ENCODE measurements at regions not wholly inside any gene's neighbourhood (a gene's known extent, or its start where the extent isn't known, plus 50 kb on each side); places are given as distances from the start of the nearest gene placed in this dataset.

GRCh38 chr9:107080130-107080529 lies 202.9 kb upstream of the RAD23B start:
- DNase-seq (ENCODE audit: low read depth) = no peak
- no peak overlapping the region for H3K4me3 ChIP-seq (ENCODE audit: low read depth, low read length)
- no peak for TF ChIP-seq CTCF (IDR thresholded peaks at IDR 0.05; ENCODE audit: control insufficient read depth, extremely low read depth, insufficient read depth)

- no peak for TF ChIP-seq CTCF (IDR thresholded peaks at IDR 0.05; ENCODE audit: control insufficient read depth, extremely low read depth, insufficient read depth)
- no peak for DNase-seq (ENCODE audit: low read depth)
- H3K4me3 ChIP-seq (ENCODE audit: low read depth, low read length) = no peak overlapping the region
Observed at GRCh38 chr9:107086460-107086859, 196.6 kb upstream of the RAD23B start.

DNA sequence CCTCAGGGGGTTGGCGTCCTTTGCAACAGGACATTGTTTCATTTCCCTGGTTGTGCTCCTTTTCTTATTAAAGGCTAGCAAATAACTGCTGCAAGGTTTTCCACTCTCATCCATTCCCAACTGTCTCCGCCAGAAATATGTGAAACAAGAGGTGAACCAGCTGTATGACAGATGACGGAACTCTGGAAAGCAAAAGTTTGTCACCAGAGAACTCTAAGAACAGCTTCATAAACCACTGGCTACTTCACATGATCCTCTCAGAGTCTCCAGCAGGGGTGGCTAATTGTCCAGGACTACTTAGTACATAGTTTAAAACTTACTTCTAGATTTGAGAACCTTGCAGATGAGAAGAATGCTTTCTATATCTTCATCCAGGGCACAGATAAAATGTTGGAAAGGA lies 195.9 kb upstream of the RAD23B start:
- no peak for DNase-seq (ENCODE audit: low read depth)
- H3K4me3 ChIP-seq (ENCODE audit: low read depth, low read length) = no peak overlapping the region
- no peak for TF ChIP-seq CTCF (IDR thresholded peaks at IDR 0.05; ENCODE audit: control insufficient read depth, extremely low read depth, insufficient read depth)

DNA sequence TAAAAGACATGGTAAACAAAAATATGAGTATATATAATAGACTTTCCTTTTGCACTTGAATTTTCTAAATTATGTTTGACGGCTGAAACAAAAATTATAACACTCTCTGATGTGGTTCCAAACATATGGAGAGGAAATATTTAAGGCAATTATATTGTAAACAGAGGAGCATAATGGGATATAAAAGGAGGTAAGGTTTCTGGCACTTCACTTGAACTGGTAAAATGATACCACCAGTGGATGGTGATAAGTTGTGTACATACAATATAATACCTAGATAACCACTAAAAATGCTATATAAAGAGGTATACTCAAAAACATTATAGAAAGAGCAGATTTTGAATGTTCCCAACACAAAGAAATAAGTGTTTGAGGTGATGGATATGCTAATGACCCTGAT lies 192.9 kb upstream of the RAD23B start:
- no peak for DNase-seq (ENCODE audit: low read depth)
- no peak for TF ChIP-seq CTCF (IDR thresholded peaks at IDR 0.05; ENCODE audit: control insufficient read depth, extremely low read depth, insufficient read depth)

GRCh38 chr9:107093365-107094060 lies 189.6 kb upstream of the RAD23B start:
- no peak for DNase-seq (ENCODE audit: low read depth)
- no peak overlapping the region for H3K4me3 ChIP-seq (ENCODE audit: low read depth, low read length)
- no peak for TF ChIP-seq CTCF (IDR thresholded peaks at IDR 0.05; ENCODE audit: control insufficient read depth, extremely low read depth, insufficient read depth)

More for the DNA sequence above, 192.9 kb upstream of the RAD23B start:
- H3K4me3 ChIP-seq (ENCODE audit: low read depth, low read length) = no peak overlapping the region

- no peak for TF ChIP-seq CTCF (IDR thresholded peaks at IDR 0.05; ENCODE audit: control insufficient read depth, extremely low read depth, insufficient read depth)
- DNase-seq (ENCODE audit: low read depth) = peak; percentile 26
- no peak overlapping the region for H3K4me3 ChIP-seq (ENCODE audit: low read depth, low read length)
Observed at GRCh38 chr9:107094370-107094769, 188.7 kb upstream of the RAD23B start.

DNA sequence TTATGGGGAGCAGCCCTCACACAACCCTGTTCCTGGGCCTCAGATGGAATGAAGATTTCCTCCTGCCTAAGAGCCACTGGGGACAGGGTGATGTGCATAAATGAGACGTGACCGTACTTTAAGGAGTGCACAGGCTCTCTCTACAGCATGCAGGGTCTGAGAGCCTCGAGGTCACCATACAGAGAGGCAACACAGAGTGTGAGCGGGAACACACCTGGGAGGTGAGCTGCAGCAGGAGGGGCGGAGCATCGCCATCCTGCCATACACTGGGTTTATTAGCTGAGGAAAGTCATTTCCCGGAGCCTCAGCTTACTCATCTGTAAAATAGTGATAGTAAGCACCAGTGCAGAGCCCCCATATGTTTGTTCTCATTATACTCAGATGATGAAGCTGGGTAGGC lies 182.5 kb upstream of the RAD23B start:
- TF ChIP-seq CTCF (IDR thresholded peaks at IDR 0.05; ENCODE audit: control insufficient read depth, extremely low read depth, insufficient read depth) = no peak
- no peak for DNase-seq (ENCODE audit: low read depth)
- H3K4me3 ChIP-seq (ENCODE audit: low read depth, low read length) = no peak overlapping the region
